GM12878 (cell line): ENCODE measurements at regions not wholly inside any gene's neighbourhood (a gene's known extent, or its start where the extent isn't known, plus 50 kb on each side); places are given as distances from the start of the nearest gene placed in this dataset.

Experiments
- ATAC-seq: fragments of 200-7000 bp; cut with Tn5 transposase; 3 replicates; pipeline ENCODE4 v1.9.1; 2020; ENCODE audit warnings: mild to moderate bottlenecking, moderate library complexity
- BruUV-seq: library from RNA; stranded (reverse); fragments of 400-500 nt; replicated peaks from 2 replicates; lab custom pipeline; 2021; lab: Mats Ljungman, UMichigan
- CTCF ChIA-PET: fragments of 300-600 bp; sonication (Branson Sonifier 250); formaldehyde crosslinking; extraction: SDS; loops from one replicate; lab custom pipeline; 2021; ENCODE audit warnings: inconsistent platforms; lab: Yijun Ruan, JAX
- POLR2A ChIA-PET: fragments of 350-600 bp; formaldehyde crosslinking; extraction: SDS; loops from one replicate; lab custom pipeline; 2021; ENCODE audit warnings: inconsistent platforms; lab: Charles Lee
- RAD21 ChIA-PET: fragments of 300-600 bp; sonication (Branson Sonifier 250); formaldehyde crosslinking; loops from one replicate; lab custom pipeline; 2023; ENCODE audit warnings: antibody characterized with exemption; ENCODE audit not compliant: unreplicated experiment; lab: Charles Lee
- SMC1A ChIA-PET: fragments of 300-600 bp; sonication (Branson Sonifier 250); formaldehyde crosslinking; loops from one replicate; lab custom pipeline; 2023; ENCODE audit not compliant: unreplicated experiment, uncharacterized antibody; lab: Charles Lee
- DNase-seq: peaks from one replicate; pipeline ENCODE4 v3.0.0-alpha.2; 2011; ENCODE audit warnings: low read depth, low spot score
- FAIRE-seq: peaks from 3 replicates; lab custom pipeline; 2011; peaks lifted over from hg19 to GRCh38; lab: Jason Lieb, UNC
- H2AFZ ChIP-seq: 2 replicates; pipeline ENCODE4 v1.6.0; 2011; ENCODE audit warnings: low read depth, low read length, control low read depth; ENCODE audit not compliant: control insufficient read depth
- H3K27ac ChIP-seq: 2 replicates; pipeline ENCODE4 v1.5.1; 2011; ENCODE audit warnings: control low read depth; ENCODE audit not compliant: control insufficient read depth, insufficient read depth
- H3K27me3 ChIP-seq, 2 experiments: replicated peaks in 1 of 2; 2 replicates each; pipeline versions ENCODE4 v1.6.0 to v1.6.1; 2011; ENCODE audit warnings: low read length in 1 of 2; ENCODE audit not compliant: control insufficient read depth in 2 of 2, insufficient read depth in 2 of 2
- H3K36me3 ChIP-seq, 2 experiments: 2 replicates each; pipeline ENCODE4 v1.5.1; 2011; ENCODE audit warnings: low read length in 1 of 2; ENCODE audit not compliant: control insufficient read depth in 2 of 2, insufficient read depth in 2 of 2
- H3K4me1 ChIP-seq: 2 replicates; pipeline ENCODE4 v1.6.1; 2011; ENCODE audit warnings: mild to moderate bottlenecking, low read length, moderate library complexity, mixed read lengths; ENCODE audit not compliant: control insufficient read depth, insufficient read depth
- H3K4me2 ChIP-seq: 2 replicates; pipeline ENCODE4 v1.6.0; 2011; ENCODE audit warnings: control low read depth; ENCODE audit not compliant: control insufficient read depth, insufficient read depth
- H3K4me3 ChIP-seq: fragments of 200-600 bp; sonication (generic); 2 replicates; pipeline ENCODE4 v1.5.1; 2016
- H3K79me2 ChIP-seq: 2 replicates; pipeline ENCODE4 v1.6.0; 2011; ENCODE audit warnings: low read length; ENCODE audit not compliant: control insufficient read depth, insufficient read depth
- H3K9ac ChIP-seq: 2 replicates; pipeline ENCODE4 v1.8.0; 2011; ENCODE audit warnings: low read length, control low read depth, mixed read lengths; ENCODE audit not compliant: control insufficient read depth, insufficient read depth
- H3K9me3 ChIP-seq: replicated peaks from 3 replicates; pipeline ENCODE4 v1.5.1; 2011; ENCODE audit warnings: mild to moderate bottlenecking, low read length; ENCODE audit not compliant: control insufficient read depth, insufficient read depth
- H4K20me1 ChIP-seq: 2 replicates; pipeline ENCODE4 v1.6.0; 2011; ENCODE audit not compliant: control insufficient read depth, insufficient read depth
- ATF7 ChIP-seq: fragments of 450-650 bp; IDR thresholded peaks from 2 replicates; pipeline ENCODE4 v1.6.1; 2016; ENCODE audit warnings: low read depth, mild to moderate bottlenecking
- CREB1 ChIP-seq: IDR thresholded peaks from 2 replicates; pipeline ENCODE4 v1.6.1; 2012; ENCODE audit warnings: low read depth, mild to moderate bottlenecking, inconsistent platforms
- EZH2 ChIP-seq: IDR thresholded peaks from 2 replicates; pipeline ENCODE4 v1.6.1; 2012; ENCODE audit warnings: low read depth, mild to moderate bottlenecking, control low read depth, inconsistent platforms, low read length, borderline replicate concordance; ENCODE audit not compliant: control insufficient read depth
- FOXM1 ChIP-seq: IDR thresholded peaks from 2 replicates; pipeline ENCODE4 v1.6.1; 2012; ENCODE audit warnings: low read depth, mild to moderate bottlenecking, inconsistent platforms, low read length, moderate library complexity
- GATAD2B ChIP-seq: fragments of 450-650 bp; conservative IDR thresholded peaks from 2 replicates; pipeline ENCODE4 v1.6.1; 2017; ENCODE audit warnings: low read depth, mild to moderate bottlenecking, moderate library complexity
- KAT2A ChIP-seq: conservative IDR thresholded peaks from 2 replicates; pipeline ENCODE4 v1.6.1; 2011; ENCODE audit warnings: low read depth, low read length; ENCODE audit not compliant: control insufficient read depth
- RAD21 ChIP-seq: IDR thresholded peaks from 2 replicates; pipeline ENCODE4 v1.6.1; 2011; ENCODE audit warnings: mild to moderate bottlenecking, low read depth, low read length, moderate library complexity; ENCODE audit not compliant: insufficient read depth
- SMAD1 ChIP-seq: fragments of 450-650 bp; IDR thresholded peaks from 2 replicates; pipeline ENCODE4 v1.6.1; 2018; ENCODE audit warnings: mild to moderate bottlenecking, low read depth; ENCODE audit not compliant: partially characterized antibody
- SREBF1 ChIP-seq: IDR thresholded peaks from 2 replicates; pipeline ENCODE4 v1.6.1; 2012; ENCODE audit warnings: mild to moderate bottlenecking, low read length
- ZNF217 ChIP-seq: fragments of 450-650 bp; IDR thresholded peaks from 2 replicates; pipeline ENCODE4 v1.6.1; 2017; ENCODE audit warnings: antibody characterized with exemption, mild to moderate bottlenecking
- WGBS: methylation state at CpG from one replicate; pipeline ENCODE4 v1.1.6; 2016; ENCODE audit warnings: low lambda C conversion rate; ENCODE audit not compliant: insufficient replicate concordance, insufficient coverage; ENCODE audit errors: missing lambda C conversion rate; 5-methylcytosine and 5-hydroxymethylcytosine counted together
- in situ Hi-C: fragments of 300-500 bp; cut with MboI; formaldehyde crosslinking; loops from 9 replicates; pipeline ENCODE4 v1.14.3; 2018; ENCODE audit warnings: mixed read lengths
- intact Hi-C: fragments of 100-400 bp; cut with micrococcal nuclease; formaldehyde crosslinking; loops from one replicate; pipeline ENCODE4 v1.14.2; 2022; ENCODE audit not compliant: unreplicated experiment
- TF ChIP-seq, protein P1 (sequence below): fragments of 150-350 bp; IDR thresholded peaks from 2 replicates; pipeline ENCODE4 v1.6.1; 2014; ENCODE audit warnings: mild to moderate bottlenecking, low read depth, low read length
- TF ChIP-seq, protein P2 (sequence below): IDR thresholded peaks from 2 replicates; pipeline ENCODE4 v1.6.1; 2011; ENCODE audit warnings: low read depth, mild to moderate bottlenecking, low read length, moderate library complexity, borderline replicate concordance; ENCODE audit errors: extremely low read depth
- TF ChIP-seq, protein P3 (sequence below): IDR thresholded peaks from 2 replicates; pipeline ENCODE4 v1.6.1; 2011; ENCODE audit warnings: mild to moderate bottlenecking, low read depth, low read length, moderate library complexity; ENCODE audit not compliant: insufficient replicate concordance
- TF ChIP-seq, protein P4 (sequence below): fragments of 450-650 bp; IDR thresholded peaks from 2 replicates; pipeline ENCODE4 v1.6.1; 2017; ENCODE audit warnings: low read depth, mild to moderate bottlenecking, moderate library complexity

DNA sequence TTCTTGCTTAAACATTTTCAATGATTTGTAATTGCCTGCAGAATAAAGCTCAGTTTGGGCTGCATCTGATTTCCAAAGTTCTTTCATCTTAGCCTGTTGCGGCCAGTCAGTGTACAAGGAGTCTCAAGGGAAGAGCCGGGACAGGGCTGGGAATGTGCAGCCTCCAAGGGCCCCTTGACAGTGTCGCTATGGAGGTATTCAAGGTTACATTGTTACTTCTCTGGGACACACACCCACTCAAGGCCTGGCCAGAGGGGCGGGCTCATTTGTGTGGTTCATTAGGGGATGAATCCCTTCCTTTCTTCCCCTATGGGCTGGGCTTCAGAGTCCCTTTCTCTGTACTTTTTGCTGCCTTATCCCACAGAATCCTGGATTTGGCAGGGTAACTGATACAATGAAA lies 107.6 kb upstream of the CSF3R start (continued):
- TF ChIP-seq, protein P1, sequence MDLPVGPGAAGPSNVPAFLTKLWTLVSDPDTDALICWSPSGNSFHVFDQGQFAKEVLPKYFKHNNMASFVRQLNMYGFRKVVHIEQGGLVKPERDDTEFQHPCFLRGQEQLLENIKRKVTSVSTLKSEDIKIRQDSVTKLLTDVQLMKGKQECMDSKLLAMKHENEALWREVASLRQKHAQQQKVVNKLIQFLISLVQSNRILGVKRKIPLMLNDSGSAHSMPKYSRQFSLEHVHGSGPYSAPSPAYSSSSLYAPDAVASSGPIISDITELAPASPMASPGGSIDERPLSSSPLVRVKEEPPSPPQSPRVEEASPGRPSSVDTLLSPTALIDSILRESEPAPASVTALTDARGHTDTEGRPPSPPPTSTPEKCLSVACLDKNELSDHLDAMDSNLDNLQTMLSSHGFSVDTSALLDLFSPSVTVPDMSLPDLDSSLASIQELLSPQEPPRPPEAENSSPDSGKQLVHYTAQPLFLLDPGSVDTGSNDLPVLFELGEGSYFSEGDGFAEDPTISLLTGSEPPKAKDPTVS = no peak
- no peak for TF ChIP-seq ZNF217
- TF ChIP-seq, protein P2, sequence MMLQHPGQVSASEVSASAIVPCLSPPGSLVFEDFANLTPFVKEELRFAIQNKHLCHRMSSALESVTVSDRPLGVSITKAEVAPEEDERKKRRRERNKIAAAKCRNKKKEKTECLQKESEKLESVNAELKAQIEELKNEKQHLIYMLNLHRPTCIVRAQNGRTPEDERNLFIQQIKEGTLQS = no peak
- TF ChIP-seq, protein P3, sequence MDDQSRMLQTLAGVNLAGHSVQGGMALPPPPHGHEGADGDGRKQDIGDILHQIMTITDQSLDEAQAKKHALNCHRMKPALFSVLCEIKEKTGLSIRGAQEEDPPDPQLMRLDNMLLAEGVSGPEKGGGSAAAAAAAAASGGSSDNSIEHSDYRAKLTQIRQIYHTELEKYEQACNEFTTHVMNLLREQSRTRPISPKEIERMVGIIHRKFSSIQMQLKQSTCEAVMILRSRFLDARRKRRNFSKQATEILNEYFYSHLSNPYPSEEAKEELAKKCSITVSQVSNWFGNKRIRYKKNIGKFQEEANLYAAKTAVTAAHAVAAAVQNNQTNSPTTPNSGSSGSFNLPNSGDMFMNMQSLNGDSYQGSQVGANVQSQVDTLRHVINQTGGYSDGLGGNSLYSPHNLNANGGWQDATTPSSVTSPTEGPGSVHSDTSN = no peak

DNA sequence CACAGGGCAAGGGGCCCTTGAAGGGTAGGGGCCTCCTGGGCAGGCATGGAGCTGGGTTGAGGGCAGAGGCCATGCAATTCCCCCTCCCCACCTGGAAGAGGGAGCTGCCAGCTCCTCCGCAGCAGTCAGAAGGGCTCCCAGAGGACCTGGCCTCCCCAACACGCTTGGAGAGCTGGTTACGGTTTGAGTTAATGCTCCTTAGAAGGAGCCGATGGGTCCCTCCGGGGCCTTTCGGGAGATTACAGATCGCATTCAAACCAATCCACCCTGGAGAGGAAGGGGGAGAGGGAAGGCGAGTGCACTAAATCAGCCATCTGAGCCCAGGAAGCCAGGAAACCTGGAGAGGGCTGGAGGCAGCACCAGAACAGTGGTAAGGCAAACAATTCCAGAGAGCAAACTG lies 106.3 kb upstream of the CSF3R start:
- H3K27me3 ChIP-seq = peaks cover 3 to 7% of the 10 kb centered on the region in 2 experiments; a peak in 3 of 4 replicates
- no peaks in the 10 kb centered on the region for H3K79me2 ChIP-seq
- H3K4me1 ChIP-seq = no peaks in the 10 kb centered on the region
- no peak overlapping the region for H3K4me2 ChIP-seq
- H3K9me3 ChIP-seq = no peaks in the 10 kb centered on the region
- no peak for ATAC-seq
- H2AFZ ChIP-seq = no peak overlapping the region
- no peak overlapping the region for H3K27ac ChIP-seq
- no peak overlapping the region for H3K9ac ChIP-seq
- ChIA-PET POLR2A (no interaction called here), CTCF (interaction anchor here (1.6 kb wide), 1 partner anchor 13 kb away, joined by 6 read pairs; no protein-coding TSS in a partner anchor), SMC1A (no interaction called here), RAD21 (no interaction called here)
- no peaks in the 10 kb centered on the region for H3K36me3 ChIP-seq
- H3K4me3 ChIP-seq = no peak overlapping the region
- H4K20me1 ChIP-seq = no peaks in the 10 kb centered on the region
- intact Hi-C loops (no loop called here), in situ Hi-C loops (no loop called here)
- WGBS = 17% methylated on average over 8 of the region's 8 CpGs
- DNase-seq = no peak
- BruUV-seq = no TSS peak
- no peak for FAIRE-seq
- TF ChIP-seq SMAD1 = no peak
- TF ChIP-seq RAD21 = no peak
- TF ChIP-seq ATF7 = no peak
- TF ChIP-seq, protein P4, sequence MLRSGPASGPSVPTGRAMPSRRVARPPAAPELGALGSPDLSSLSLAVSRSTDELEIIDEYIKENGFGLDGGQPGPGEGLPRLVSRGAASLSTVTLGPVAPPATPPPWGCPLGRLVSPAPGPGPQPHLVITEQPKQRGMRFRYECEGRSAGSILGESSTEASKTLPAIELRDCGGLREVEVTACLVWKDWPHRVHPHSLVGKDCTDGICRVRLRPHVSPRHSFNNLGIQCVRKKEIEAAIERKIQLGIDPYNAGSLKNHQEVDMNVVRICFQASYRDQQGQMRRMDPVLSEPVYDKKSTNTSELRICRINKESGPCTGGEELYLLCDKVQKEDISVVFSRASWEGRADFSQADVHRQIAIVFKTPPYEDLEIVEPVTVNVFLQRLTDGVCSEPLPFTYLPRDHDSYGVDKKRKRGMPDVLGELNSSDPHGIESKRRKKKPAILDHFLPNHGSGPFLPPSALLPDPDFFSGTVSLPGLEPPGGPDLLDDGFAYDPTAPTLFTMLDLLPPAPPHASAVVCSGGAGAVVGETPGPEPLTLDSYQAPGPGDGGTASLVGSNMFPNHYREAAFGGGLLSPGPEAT = no peak
- TF ChIP-seq FOXM1 = no peak
- no peak for TF ChIP-seq GATAD2B
- TF ChIP-seq KAT2A = no peak
- TF ChIP-seq SREBF1 = no peak
- TF ChIP-seq CREB1 = no peak
- TF ChIP-seq, protein P3 = no peak
- TF ChIP-seq EZH2 = no peak
- TF ChIP-seq, protein P1 = no peak
